ENCODE measurements at regions not wholly inside any gene's neighbourhood (a gene's known extent, or its start where the extent isn't known, plus 50 kb on each side); places are given as distances from the start of the nearest gene placed in this dataset.
A peak's percentile ranks its signal among the peaks of the same experiment; 100 is the strongest.

DNA sequence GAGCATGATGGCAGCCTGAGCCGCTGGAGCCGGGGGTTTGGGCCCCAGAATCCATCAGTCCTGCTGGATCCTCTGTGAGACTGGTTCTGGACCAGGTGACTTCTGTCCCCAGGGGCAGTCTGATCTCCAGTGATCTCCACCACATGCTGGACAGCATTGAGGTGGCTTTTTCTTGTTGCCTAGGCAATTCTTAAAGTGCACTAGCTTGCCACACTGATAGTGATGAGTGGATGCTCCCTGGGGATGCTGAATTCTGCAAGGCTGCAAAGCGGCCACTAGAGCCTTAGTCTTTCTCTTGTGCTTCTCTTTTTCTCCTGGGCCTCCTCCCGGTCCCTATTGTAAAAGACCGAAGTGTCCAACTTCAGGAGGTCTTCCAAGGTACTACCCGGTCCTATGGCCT lies 70.4 kb upstream of the ATP11B start:
- DNase-seq (ENCODE audit: extremely low spot score): no peak
- no peak overlapping the region for H3K27ac ChIP-seq (ENCODE audit: low read depth)
- no peaks in the 10 kb centered on the region for H3K36me3 ChIP-seq (ENCODE audit: insufficient read depth)
- no peak overlapping the region for H3K4me3 ChIP-seq (ENCODE audit: low read depth, low read length)
- 94% methylated on average over 6 of the region's 6 CpGs for WGBS
- no peaks in the 10 kb centered on the region for H3K4me1 ChIP-seq (ENCODE audit: insufficient read depth)

DNA sequence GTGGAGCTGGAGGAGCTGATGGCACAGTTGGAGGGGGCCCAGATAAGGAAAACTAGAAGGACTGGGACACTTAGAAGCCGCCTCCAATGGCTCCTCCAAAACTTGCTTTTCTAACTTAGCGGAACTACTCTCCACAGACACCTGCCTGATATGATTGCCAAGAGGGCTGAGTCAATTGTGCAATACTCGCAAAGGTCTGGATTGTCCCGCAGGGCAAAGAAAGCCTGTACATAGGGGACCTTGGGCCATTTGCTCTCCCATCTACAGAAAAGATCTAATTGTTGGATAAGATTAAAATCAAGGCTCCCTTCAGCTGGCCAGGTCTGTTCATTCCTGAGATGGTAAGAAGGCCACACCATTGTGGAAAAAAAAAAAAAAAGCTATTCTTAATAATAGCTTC lies 69.7 kb upstream of the ATP11B start:
- no peak overlapping the region for H3K4me3 ChIP-seq (ENCODE audit: low read depth, low read length)
- no peak overlapping the region for H3K27ac ChIP-seq (ENCODE audit: low read depth)
- WGBS: 89% methylated on average over 4 of the region's 4 CpGs
- H3K4me1 ChIP-seq (ENCODE audit: insufficient read depth): no peaks in the 10 kb centered on the region
- H3K36me3 ChIP-seq (ENCODE audit: insufficient read depth): no peaks in the 10 kb centered on the region
- DNase-seq (ENCODE audit: extremely low spot score): no peak

DNA sequence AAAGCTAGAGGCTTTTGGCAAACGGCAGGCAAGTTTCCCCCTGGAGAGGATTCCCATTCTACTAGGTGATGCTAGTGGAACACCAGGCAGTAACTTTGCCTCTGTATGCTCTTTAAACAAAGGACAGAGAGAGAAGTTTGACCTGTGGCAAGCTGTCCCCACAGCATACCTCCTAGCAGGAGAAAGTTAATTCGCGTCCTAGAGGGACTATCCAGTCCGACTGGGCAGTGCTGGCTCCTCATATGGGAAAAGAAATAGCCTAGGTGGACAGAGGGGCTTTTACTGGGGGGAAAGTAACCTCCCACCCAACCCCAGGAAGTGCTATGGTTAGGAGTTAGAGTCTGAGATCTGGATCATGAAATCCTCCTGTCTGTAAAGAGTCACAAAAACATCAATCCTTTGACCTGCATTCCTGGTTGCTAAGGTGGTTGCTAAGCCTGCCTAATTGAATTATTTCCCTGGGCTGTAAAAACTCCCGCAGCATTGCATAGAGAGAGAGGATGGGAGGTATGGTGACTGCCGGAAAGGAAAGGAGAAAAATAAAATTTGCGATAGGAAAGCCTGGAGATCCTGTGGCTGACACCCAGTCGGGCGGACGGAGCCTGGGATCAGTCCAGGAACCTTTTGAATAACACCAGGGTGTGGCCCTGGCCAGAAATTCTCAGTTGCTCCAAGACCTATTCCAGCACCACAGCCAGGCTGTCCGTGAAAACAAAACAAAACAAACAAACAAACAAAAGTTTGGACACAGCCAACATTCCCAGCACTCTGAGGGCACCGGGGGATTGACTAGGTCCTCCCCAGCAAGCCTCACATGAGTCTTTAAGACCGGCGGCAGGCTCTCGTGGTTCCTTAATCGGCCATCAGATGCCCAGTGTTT lies 67.7 kb upstream of the ATP11B start:
- H3K4me3 ChIP-seq (ENCODE audit: low read depth, low read length): no peak overlapping the region
- no peak overlapping the region for H3K27ac ChIP-seq (ENCODE audit: low read depth)
- H3K36me3 ChIP-seq (ENCODE audit: insufficient read depth): no peaks in the 10 kb centered on the region
- DNase-seq (ENCODE audit: extremely low spot score): peak; percentile 41
- no peaks in the 10 kb centered on the region for H3K4me1 ChIP-seq (ENCODE audit: insufficient read depth)
- WGBS: 24% methylated on average over 16 of the region's 16 CpGs

DNA sequence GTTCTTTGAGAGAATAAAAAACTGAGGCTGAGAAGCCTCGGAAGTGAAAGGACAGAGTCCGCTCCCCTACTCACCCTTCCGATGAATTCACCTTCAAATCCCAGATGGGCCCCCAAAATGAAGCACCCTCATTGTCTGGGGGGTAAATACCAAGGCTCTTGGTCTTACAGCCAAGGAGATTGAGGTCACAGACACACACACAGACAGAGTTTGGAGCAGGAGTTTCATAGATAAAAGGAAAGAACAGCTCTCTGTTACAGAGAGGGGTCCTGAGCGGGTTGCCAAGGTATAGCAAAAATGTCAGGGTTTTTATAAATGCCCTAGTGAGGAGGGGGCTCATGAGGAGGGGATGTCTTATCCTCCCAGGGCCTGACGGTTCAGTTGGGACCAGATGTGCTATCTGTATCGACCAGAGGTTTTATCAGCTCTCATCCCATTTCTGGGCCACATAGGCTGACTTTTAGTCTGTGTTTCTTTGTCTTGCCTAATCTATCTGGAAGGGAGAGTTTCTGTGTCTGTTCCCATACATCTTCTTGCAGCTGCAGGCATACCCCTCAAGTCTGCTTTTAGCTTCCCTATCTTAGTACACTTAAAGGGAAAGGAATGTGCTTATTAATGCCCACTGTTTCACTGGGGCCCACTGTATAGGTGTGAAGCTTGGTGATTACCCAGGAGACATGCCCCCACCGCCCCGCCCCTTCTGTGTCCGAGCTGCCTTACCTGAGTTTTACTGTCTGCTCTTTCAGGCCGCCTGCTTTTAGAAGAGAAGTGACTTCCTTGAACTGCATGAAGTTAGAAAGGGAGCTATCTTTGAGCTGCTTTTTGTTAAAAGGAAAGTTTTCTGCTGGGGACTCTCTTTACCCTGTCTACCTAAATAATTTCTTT lies 66.8 kb upstream of the ATP11B start:
- H3K27ac ChIP-seq (ENCODE audit: low read depth): no peak overlapping the region
- DNase-seq (ENCODE audit: extremely low spot score): no peak
- 71% methylated on average over 10 of the region's 10 CpGs for WGBS
- no peak overlapping the region for H3K4me3 ChIP-seq (ENCODE audit: low read depth, low read length)
- H3K36me3 ChIP-seq (ENCODE audit: insufficient read depth): no peaks in the 10 kb centered on the region
- H3K4me1 ChIP-seq (ENCODE audit: insufficient read depth): no peaks in the 10 kb centered on the region

DNA sequence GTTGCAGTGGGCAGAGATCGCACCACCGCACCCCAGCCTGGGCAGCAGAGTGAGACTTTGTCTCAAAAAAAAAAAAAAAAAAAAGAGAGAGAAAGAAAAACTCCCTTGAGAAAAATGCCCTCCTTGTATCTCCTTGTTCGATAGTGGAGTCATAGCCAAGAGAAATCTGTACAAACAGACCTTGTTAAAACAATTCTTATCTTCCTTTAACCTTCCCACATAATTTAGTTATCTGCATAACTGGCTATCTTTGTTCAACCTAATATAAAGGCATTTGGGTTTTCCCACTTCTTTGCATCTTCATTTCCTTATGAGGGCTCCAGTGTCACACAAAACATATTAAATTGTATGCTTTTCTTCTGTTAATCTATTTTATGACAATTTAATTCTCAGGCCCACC lies 65.1 kb upstream of the ATP11B start:
- no peak for DNase-seq (ENCODE audit: extremely low spot score)
- 86% methylated on average over 3 of the region's 3 CpGs for WGBS
- no peaks in the 10 kb centered on the region for H3K4me1 ChIP-seq (ENCODE audit: insufficient read depth)
- H3K36me3 ChIP-seq (ENCODE audit: insufficient read depth): no peaks in the 10 kb centered on the region
- H3K27ac ChIP-seq (ENCODE audit: low read depth): no peak overlapping the region
- H3K4me3 ChIP-seq (ENCODE audit: low read depth, low read length): no peak overlapping the region

- WGBS: 62% methylated on average over 19 of the region's 19 CpGs
- no peaks in the 10 kb centered on the region for H3K4me1 ChIP-seq (ENCODE audit: insufficient read depth)
- DNase-seq (ENCODE audit: extremely low spot score): no peak
- no peak overlapping the region for H3K4me3 ChIP-seq (ENCODE audit: low read depth, low read length)
- H3K36me3 ChIP-seq (ENCODE audit: insufficient read depth): no peaks in the 10 kb centered on the region
- no peak overlapping the region for H3K27ac ChIP-seq (ENCODE audit: low read depth)
Measured at GRCh38 chr3:182729903-182730674, 63.2 kb upstream of the ATP11B start.

DNA sequence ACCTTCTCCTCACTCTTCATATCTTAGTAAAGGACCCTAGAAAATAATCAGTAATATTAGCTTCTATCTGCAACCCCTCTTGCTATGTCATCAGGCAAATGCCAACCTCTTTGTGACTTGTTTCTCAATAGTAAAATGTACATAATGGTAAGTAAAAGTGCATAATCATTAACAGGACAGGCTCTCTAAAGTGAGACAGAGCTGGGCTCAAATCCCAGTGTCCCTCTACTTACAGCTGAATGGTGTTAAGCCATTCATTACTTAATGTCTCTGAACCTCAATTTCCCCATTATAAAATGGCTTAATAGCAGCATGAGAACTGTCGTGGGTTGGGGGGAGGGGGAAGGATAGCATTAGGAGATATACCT lies 62.6 kb upstream of the ATP11B start:
- H3K4me1 ChIP-seq (ENCODE audit: insufficient read depth): no peaks in the 10 kb centered on the region
- H3K4me3 ChIP-seq (ENCODE audit: low read depth, low read length): no peak overlapping the region
- H3K36me3 ChIP-seq (ENCODE audit: insufficient read depth): no peaks in the 10 kb centered on the region
- H3K27ac ChIP-seq (ENCODE audit: low read depth): no peak overlapping the region
- 55% methylated on average over 1 of the region's 1 CpG for WGBS
- no peak for DNase-seq (ENCODE audit: extremely low spot score)

DNA sequence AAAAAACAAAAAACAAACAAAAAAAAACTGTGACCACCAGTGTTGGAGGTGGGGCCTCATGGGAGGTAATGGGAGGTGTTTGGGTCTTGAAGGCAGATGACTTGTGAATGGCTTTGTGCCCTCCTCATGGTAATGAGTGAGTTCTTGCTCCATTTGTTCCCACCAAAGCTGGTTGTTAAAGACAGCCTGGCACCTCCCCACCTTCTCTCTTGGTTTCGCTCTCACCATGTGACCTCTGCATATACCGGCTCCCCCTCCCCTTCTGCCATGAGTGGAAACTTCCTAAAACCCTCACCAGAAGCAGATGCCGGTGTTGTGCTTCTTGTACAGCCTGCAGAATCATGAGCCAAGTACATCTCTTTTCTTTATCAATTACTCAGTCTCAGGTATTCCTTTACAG lies 61.5 kb upstream of the ATP11B start:
- H3K36me3 ChIP-seq (ENCODE audit: insufficient read depth): no peaks in the 10 kb centered on the region
- H3K27ac ChIP-seq (ENCODE audit: low read depth): no peak overlapping the region
- 92% methylated on average over 3 of the region's 3 CpGs for WGBS
- no peaks in the 10 kb centered on the region for H3K4me1 ChIP-seq (ENCODE audit: insufficient read depth)
- DNase-seq (ENCODE audit: extremely low spot score): no peak
- H3K4me3 ChIP-seq (ENCODE audit: low read depth, low read length): no peak overlapping the region

DNA sequence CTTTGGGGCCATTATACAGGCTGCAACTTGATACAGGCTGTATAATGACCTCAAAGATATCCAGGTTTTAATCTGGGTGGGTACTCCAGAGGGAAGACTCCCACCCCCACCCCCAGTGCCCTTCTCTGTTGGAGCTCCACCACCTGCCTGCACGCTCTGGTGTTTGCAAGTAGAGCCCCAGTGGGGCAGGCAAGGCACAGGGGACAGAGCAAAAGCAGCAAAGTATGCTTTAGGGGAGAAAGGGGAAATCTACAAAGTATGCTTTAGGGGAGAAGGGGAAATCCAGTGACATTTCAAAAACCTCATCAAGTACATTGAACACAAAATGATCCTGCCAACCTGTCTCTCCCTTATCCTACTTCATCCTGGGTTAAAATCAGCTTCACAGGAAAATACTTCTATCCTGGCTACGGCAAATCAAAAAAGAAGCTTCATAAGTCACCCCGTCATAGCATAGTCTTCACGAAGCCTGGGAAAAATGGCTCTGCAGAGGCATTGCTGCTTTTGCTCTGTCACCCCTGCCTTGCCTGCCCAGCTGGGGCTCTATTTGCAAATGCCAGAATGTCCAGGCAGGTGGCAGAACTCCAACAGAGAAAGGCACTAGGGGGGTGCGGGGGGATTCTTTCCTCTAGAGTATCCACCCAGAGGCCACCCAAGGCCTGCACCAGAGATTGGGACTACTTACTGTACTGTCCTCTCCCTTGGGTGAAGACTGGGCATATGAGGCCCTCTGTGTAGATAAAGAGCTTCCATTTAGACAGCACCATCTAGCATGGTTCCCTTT lies 60.9 kb upstream of the ATP11B start:
- no peak overlapping the region for H3K4me3 ChIP-seq (ENCODE audit: low read depth, low read length)
- WGBS: 76% methylated on average over 5 of the region's 5 CpGs
- no peaks in the 10 kb centered on the region for H3K4me1 ChIP-seq (ENCODE audit: insufficient read depth)
- DNase-seq (ENCODE audit: extremely low spot score): no peak
- H3K36me3 ChIP-seq (ENCODE audit: insufficient read depth): no peaks in the 10 kb centered on the region
- H3K27ac ChIP-seq (ENCODE audit: low read depth): no peak overlapping the region

DNA sequence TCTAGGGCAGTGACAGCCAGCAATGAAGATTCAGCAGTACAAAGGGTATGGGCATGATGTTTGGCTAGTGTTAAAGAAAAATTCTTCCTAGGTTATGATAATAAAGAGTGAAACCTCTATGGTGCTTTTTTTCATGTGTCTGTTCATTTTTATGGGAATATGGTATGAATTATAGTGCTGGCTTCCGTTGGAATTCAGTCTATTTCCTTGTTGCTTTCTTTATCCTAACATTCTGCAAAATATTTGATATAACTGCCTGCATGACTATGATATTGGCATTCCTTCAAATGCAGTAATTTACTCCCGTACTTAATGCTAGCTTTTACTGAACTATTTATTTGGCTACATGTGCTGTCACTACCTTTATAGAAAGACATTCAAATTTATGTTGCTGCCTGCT lies 57.6 kb upstream of the ATP11B start:
- Histone ChIP-seq H3K4me3 (ENCODE audit: low read depth, low read length) (no peak overlapping the region), H3K4me1 (ENCODE audit: insufficient read depth) (no peaks in the 10 kb centered on the region), H3K27ac (ENCODE audit: low read depth) (no peak overlapping the region), H3K36me3 (ENCODE audit: insufficient read depth) (no peaks in the 10 kb centered on the region)
- DNase-seq (ENCODE audit: extremely low spot score): no peak
- 10% methylated on average over 2 of the region's 2 CpGs for WGBS

DNA sequence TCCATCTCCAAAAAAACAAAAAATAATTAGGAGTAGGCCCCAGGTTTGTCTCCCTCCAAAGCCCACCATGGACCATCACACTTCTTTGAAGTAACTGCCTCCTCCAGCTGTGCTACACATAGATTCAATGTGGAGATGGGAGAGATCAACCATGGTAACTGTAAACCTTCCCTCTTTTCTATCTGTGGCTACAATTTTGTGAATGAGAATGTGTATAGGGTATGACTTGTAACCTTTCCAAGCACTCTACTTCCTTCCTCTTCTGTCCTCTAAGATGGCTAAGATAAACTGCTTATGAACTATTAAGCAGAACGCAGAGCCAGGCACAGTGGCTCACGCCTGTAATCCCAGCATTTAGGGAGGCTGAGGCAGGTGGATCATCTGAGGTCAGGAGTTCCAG lies 55.5 kb upstream of the ATP11B start:
- H3K4me1 ChIP-seq (ENCODE audit: insufficient read depth): no peaks in the 10 kb centered on the region
- H3K27ac ChIP-seq (ENCODE audit: low read depth): no peak overlapping the region
- 74% methylated on average over 2 of the region's 2 CpGs for WGBS
- no peak overlapping the region for H3K4me3 ChIP-seq (ENCODE audit: low read depth, low read length)
- DNase-seq (ENCODE audit: extremely low spot score): no peak
- no peaks in the 10 kb centered on the region for H3K36me3 ChIP-seq (ENCODE audit: insufficient read depth)

DNA sequence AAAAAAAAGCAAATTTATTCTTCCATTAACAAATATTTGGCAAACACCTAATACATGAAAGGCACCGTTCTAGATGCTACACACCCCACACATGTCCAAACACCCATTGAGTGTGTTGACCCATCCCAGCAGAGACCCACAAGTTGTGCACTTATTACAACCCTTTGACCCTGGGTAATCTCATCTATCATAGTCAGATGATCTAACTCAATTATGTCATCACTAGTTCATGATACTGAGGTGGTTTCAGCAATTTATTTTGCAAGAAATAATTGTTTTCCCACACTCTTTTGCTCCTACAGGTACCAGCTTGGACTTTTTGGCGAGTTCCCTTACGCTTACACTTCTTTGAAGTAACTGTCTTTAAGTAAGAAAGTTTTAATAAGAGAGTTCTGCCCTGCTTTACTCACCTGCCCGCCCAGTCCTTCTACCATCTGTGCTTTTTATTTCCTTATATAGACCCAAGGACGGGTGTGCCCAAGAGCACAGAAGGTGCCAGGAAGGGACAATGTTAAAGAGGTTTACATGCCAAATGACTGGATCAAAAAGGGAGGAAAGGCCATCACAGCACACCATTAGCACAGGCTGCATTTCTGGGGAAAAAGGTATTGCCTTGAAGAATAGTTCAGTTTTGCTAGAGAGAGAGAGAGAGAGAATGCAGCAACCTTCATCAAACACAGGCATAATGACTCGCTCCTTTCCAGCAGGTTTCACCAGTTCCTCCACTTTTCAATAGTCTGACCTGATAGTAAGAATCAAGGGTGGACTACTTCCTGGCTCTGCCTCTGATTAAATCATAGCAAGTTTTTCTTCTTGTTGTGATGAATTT lies 54.5 kb upstream of the ATP11B start:
- no peak overlapping the region for H3K27ac ChIP-seq (ENCODE audit: low read depth)

More for the DNA sequence above, 54.5 kb upstream of the ATP11B start:
- no peak overlapping the region for H3K4me3 ChIP-seq (ENCODE audit: low read depth, low read length)
- H3K4me1 ChIP-seq (ENCODE audit: insufficient read depth): no peaks in the 10 kb centered on the region
- no peaks in the 10 kb centered on the region for H3K36me3 ChIP-seq (ENCODE audit: insufficient read depth)
- WGBS: 79% methylated on average over 6 of the region's 6 CpGs
- DNase-seq (ENCODE audit: extremely low spot score): peak; percentile 72
